Suprapubic skin (tissue), 4 donors: ENCODE measurements at regions not wholly inside any gene's neighbourhood (a gene's known extent, or its start where the extent isn't known, plus 50 kb on each side); places are given as distances from the start of the nearest gene placed in this dataset.

Source experiments
- DNase-seq, 2 donors: peaks; one replicate each; pipeline ENCODE4 v3.0.0-alpha.2; 2019; ENCODE audit warnings: low spot score in 2 of 2
- H3K27ac ChIP-seq: fragments of 200-600 bp; sonication (generic); one replicate; pipeline ENCODE4 v1.5.1; 2019
- H3K27me3 ChIP-seq: fragments of 200-600 bp; sonication (generic); one replicate; pipeline ENCODE4 v1.5.1; 2019
- H3K36me3 ChIP-seq: fragments of 200-600 bp; sonication (generic); one replicate; pipeline ENCODE4 v1.5.1; 2019
- H3K4me1 ChIP-seq: fragments of 200-600 bp; sonication (generic); one replicate; pipeline ENCODE4 v1.5.1; 2019
- H3K4me3 ChIP-seq: fragments of 200-600 bp; sonication (generic); one replicate; pipeline ENCODE4 v1.5.1; 2019; ENCODE audit warnings: mild to moderate bottlenecking
- H3K9me3 ChIP-seq: fragments of 200-600 bp; sonication (generic); one replicate; pipeline ENCODE4 v1.5.1; 2019
- CTCF ChIP-seq, 2 donors: fragments of 200-600 bp in 1 of 2; fragments of 450-650 bp in 1 of 2; sonication (generic) in 1 of 2; IDR thresholded peaks; one replicate each; pipeline ENCODE4 v1.5.1; 2016 to 2019; ENCODE audit warnings: antibody characterized with exemption in 2 of 2, mild to moderate bottlenecking in 1 of 2, moderate library complexity in 1 of 2
- EP300 ChIP-seq: sonication (generic); formaldehyde crosslinking; IDR thresholded peaks from one replicate; pipeline ENCODE4 v1.6.1; 2017; ENCODE audit warnings: antibody characterized with exemption
- POLR2A ChIP-seq, 2 donors: fragments of 450-650 bp; IDR thresholded peaks; one replicate each; pipeline ENCODE4 v1.6.1; 2017; ENCODE audit warnings: antibody characterized with exemption in 2 of 2, mild to moderate bottlenecking in 2 of 2, moderate library complexity in 2 of 2
- POLR2AphosphoS5 ChIP-seq, 3 donors: sonication (generic); formaldehyde crosslinking; IDR thresholded peaks; one replicate each; pipeline ENCODE4 v1.6.1; 2017; ENCODE audit warnings: antibody characterized with exemption in 3 of 3
- WGBS: methylation state at CpG from one replicate; pipeline ENCODE4 v1.1.5; 2018; 5-methylcytosine and 5-hydroxymethylcytosine counted together

GRCh38 chr3:117893638-117894037, 1141.0 kb downstream of the IGSF11 start:
- H3K27me3 ChIP-seq, result no peaks in the 10 kb centered on the region
- no peaks in the 10 kb centered on the region for H3K4me1 ChIP-seq
- TF ChIP-seq POLR2A (IDR thresholded peaks at IDR 0.05) (no peak), POLR2AphosphoS5 (IDR thresholded peaks at IDR 0.05) (no peak), CTCF (IDR thresholded peaks at IDR 0.05) (no peak), EP300 (no peak)
- no peak for DNase-seq
- no peak overlapping the region for H3K4me3 ChIP-seq
- H3K36me3 ChIP-seq, result no peaks in the 10 kb centered on the region
- 51% methylated on average over 2 of the region's 2 CpGs for WGBS
- no peak overlapping the region for H3K27ac ChIP-seq
- peaks cover 6% of the 10 kb centered on the region for H3K9me3 ChIP-seq

GRCh38 chr3:117898722-117899522, 1135.7 kb downstream of the IGSF11 start:
- Histone ChIP-seq H3K36me3 (no peaks in the 10 kb centered on the region), H3K27ac (no peak overlapping the region), H3K4me1 (no peaks in the 10 kb centered on the region), H3K27me3 (no peaks in the 10 kb centered on the region), H3K4me3 (no peak overlapping the region), H3K9me3 (peaks cover 6% of the 10 kb centered on the region)
- WGBS, result 81% methylated on average over 6 of the region's 6 CpGs
- TF ChIP-seq EP300 (no peak), CTCF (IDR thresholded peaks at IDR 0.05) (no peak), POLR2AphosphoS5 (IDR thresholded peaks at IDR 0.05) (no peak), POLR2A (IDR thresholded peaks at IDR 0.05) (no peak)
- no peak for DNase-seq

GRCh38 chr3:117903226-117903625, 1131.4 kb downstream of the IGSF11 start:
- no peak overlapping the region for H3K27ac ChIP-seq
- no peaks in the 10 kb centered on the region for H3K27me3 ChIP-seq
- H3K36me3 ChIP-seq, result no peaks in the 10 kb centered on the region
- DNase-seq, result no peak
- TF ChIP-seq CTCF (IDR thresholded peaks at IDR 0.05) (no peak), POLR2A (IDR thresholded peaks at IDR 0.05) (no peak), EP300 (no peak), POLR2AphosphoS5 (IDR thresholded peaks at IDR 0.05) (no peak)
- no peaks in the 10 kb centered on the region for H3K4me1 ChIP-seq
- H3K9me3 ChIP-seq, result no peaks in the 10 kb centered on the region
- H3K4me3 ChIP-seq, result no peak overlapping the region

- H3K36me3 ChIP-seq, result no peaks in the 10 kb centered on the region
- TF ChIP-seq CTCF (IDR thresholded peaks at IDR 0.05), result no peak
- no peak for TF ChIP-seq POLR2AphosphoS5 (IDR thresholded peaks at IDR 0.05)
- TF ChIP-seq POLR2A (IDR thresholded peaks at IDR 0.05), result no peak
- TF ChIP-seq EP300, result no peak
- 66% methylated on average over 3 of the region's 3 CpGs for WGBS
- no peak for DNase-seq
- H3K27me3 ChIP-seq, result no peaks in the 10 kb centered on the region
- H3K9me3 ChIP-seq, result no peaks in the 10 kb centered on the region
- H3K4me1 ChIP-seq, result no peaks in the 10 kb centered on the region
- H3K27ac ChIP-seq, result no peak overlapping the region
- no peak overlapping the region for H3K4me3 ChIP-seq
These were observed 1123.7 kb downstream of the IGSF11 start for GRCh38 chr3:117910820-117911521.

- TF ChIP-seq POLR2A (IDR thresholded peaks at IDR 0.05), result no peak
- TF ChIP-seq EP300, result no peak
- TF ChIP-seq CTCF (IDR thresholded peaks at IDR 0.05), result no peak
- TF ChIP-seq POLR2AphosphoS5 (IDR thresholded peaks at IDR 0.05), result no peak
- no peak overlapping the region for H3K27ac ChIP-seq
- no peak overlapping the region for H3K4me3 ChIP-seq
- 92% methylated on average over 2 of the region's 2 CpGs for whole genome bisulfite sequencing
- DNase-seq, result no peak
- no peaks in the 10 kb centered on the region for H3K36me3 ChIP-seq
- H3K27me3 ChIP-seq, result no peaks in the 10 kb centered on the region
- H3K9me3 ChIP-seq, result no peaks in the 10 kb centered on the region
- H3K4me1 ChIP-seq, result no peaks in the 10 kb centered on the region
These were observed 1122.3 kb downstream of the IGSF11 start for GRCh38 chr3:117912352-117912751.
